ENCODE measurements at regions not wholly inside any gene's neighbourhood (a gene's known extent, or its start where the extent isn't known, plus 50 kb on each side); places are given as distances from the start of the nearest gene placed in this dataset.

GRCh38 chr11:116388146-116388545 is 384.6 kb downstream of the BUD13 start:
- no peak overlapping the region for H3K9ac ChIP-seq (ENCODE audit: low read length in 3 of 3)
- FAIRE-seq = no peak
- no peaks in the 10 kb centered on the region for H3K4me1 ChIP-seq (ENCODE audit: control insufficient read depth in 2 of 3, insufficient read depth in 2 of 3, low read depth in 1 of 3, low read length in 3 of 3)
- intact Hi-C loops (cut with DNase I) = no loop called here
- no peak for TF ChIP-seq CTCF (IDR thresholded peaks at IDR 0.05; ENCODE audit: borderline replicate concordance, extremely low read depth, insufficient read depth)
- H3K36me3 ChIP-seq (ENCODE audit: control insufficient read depth in 2 of 3, insufficient read depth in 3 of 3, low read length in 3 of 3) = no peaks in the 10 kb centered on the region
- no peak for DNase-seq
- no peaks in the 10 kb centered on the region for H3K9me3 ChIP-seq (ENCODE audit: control insufficient read depth in 2 of 3, insufficient read depth in 1 of 3, low read length in 3 of 3)
- no peak overlapping the region for H3K4me3 ChIP-seq (ENCODE audit: low read length in 3 of 3)
- no peak overlapping the region for H3K27ac ChIP-seq (ENCODE audit: low read depth in 2 of 2, low read length in 2 of 2)
- H3K27me3 ChIP-seq (ENCODE audit: control insufficient read depth, insufficient read depth, low read length) = no peaks in the 10 kb centered on the region

- TF ChIP-seq CTCF (IDR thresholded peaks at IDR 0.05; ENCODE audit: borderline replicate concordance, extremely low read depth, insufficient read depth) = no peak
- intact Hi-C loops (cut with DNase I) = no loop called here
- H3K4me3 ChIP-seq (ENCODE audit: low read length in 3 of 3) = no peak overlapping the region
- no peaks in the 10 kb centered on the region for H3K36me3 ChIP-seq (ENCODE audit: control insufficient read depth in 2 of 3, insufficient read depth in 3 of 3, low read length in 3 of 3)
- H3K27me3 ChIP-seq (ENCODE audit: control insufficient read depth, insufficient read depth, low read length) = no peaks in the 10 kb centered on the region
- H3K9ac ChIP-seq (ENCODE audit: low read length in 3 of 3) = no peak overlapping the region
- no peaks in the 10 kb centered on the region for H3K4me1 ChIP-seq (ENCODE audit: control insufficient read depth in 2 of 3, insufficient read depth in 2 of 3, low read depth in 1 of 3, low read length in 3 of 3)
- H3K9me3 ChIP-seq (ENCODE audit: control insufficient read depth in 2 of 3, insufficient read depth in 1 of 3, low read length in 3 of 3) = no peaks in the 10 kb centered on the region
- DNase-seq (no peak), FAIRE-seq (no peak)
- no peak overlapping the region for H3K27ac ChIP-seq (ENCODE audit: low read depth in 2 of 2, low read length in 2 of 2)
Observed at GRCh38 chr11:116387641-116388040, 385.1 kb downstream of the BUD13 start.

GRCh38 chr11:116386118-116386699 is 386.6 kb downstream of the BUD13 start:
- Histone ChIP-seq H3K4me1 (ENCODE audit: control insufficient read depth in 2 of 3, insufficient read depth in 2 of 3, low read depth in 1 of 3, low read length in 3 of 3) (no peaks in the 10 kb centered on the region), H3K9ac (ENCODE audit: low read length in 3 of 3) (no peak overlapping the region), H3K36me3 (ENCODE audit: control insufficient read depth in 2 of 3, insufficient read depth in 3 of 3, low read length in 3 of 3) (no peaks in the 10 kb centered on the region), H3K27ac (ENCODE audit: low read depth in 2 of 2, low read length in 2 of 2) (no peak overlapping the region), H3K4me3 (ENCODE audit: low read length in 3 of 3) (no peak overlapping the region), H3K9me3 (ENCODE audit: control insufficient read depth in 2 of 3, insufficient read depth in 1 of 3, low read length in 3 of 3) (no peaks in the 10 kb centered on the region), H3K27me3 (ENCODE audit: control insufficient read depth, insufficient read depth, low read length) (no peaks in the 10 kb centered on the region)
- intact Hi-C loops (cut with DNase I) = no loop called here
- TF ChIP-seq CTCF (IDR thresholded peaks at IDR 0.05; ENCODE audit: borderline replicate concordance, extremely low read depth, insufficient read depth) = no peak
- FAIRE-seq = no peak
- DNase-seq = no peak

DNA sequence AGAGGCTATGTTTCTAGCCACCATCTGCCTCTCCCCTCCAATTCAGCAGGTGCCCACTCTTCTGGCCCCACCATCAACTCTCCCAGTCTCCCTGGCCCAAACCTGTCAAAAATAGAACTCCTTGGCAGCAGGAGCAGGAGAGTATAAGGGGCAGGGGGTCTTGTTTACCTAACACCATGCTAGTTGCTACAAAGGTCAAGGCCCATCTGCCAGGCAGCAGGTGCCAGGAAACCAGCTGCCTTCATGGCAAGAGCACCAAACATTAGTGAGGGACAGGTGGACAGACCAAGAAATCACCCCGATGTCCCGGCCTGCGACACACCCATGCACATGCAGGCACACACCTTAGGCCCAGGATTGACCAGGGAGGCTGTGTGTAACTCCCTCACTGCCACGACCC is 387.9 kb downstream of the BUD13 start:
- no peaks in the 10 kb centered on the region for H3K27me3 ChIP-seq (ENCODE audit: control insufficient read depth, insufficient read depth, low read length)
- no peak for TF ChIP-seq CTCF (IDR thresholded peaks at IDR 0.05; ENCODE audit: borderline replicate concordance, extremely low read depth, insufficient read depth)

More for the DNA sequence above, 387.9 kb downstream of the BUD13 start:
- no peak overlapping the region for H3K9ac ChIP-seq (ENCODE audit: low read length in 3 of 3)
- no peaks in the 10 kb centered on the region for H3K4me1 ChIP-seq (ENCODE audit: control insufficient read depth in 2 of 3, insufficient read depth in 2 of 3, low read depth in 1 of 3, low read length in 3 of 3)
- DNase-seq (no peak), FAIRE-seq (no peak)
- H3K36me3 ChIP-seq (ENCODE audit: control insufficient read depth in 2 of 3, insufficient read depth in 3 of 3, low read length in 3 of 3) = no peaks in the 10 kb centered on the region
- H3K9me3 ChIP-seq (ENCODE audit: control insufficient read depth in 2 of 3, insufficient read depth in 1 of 3, low read length in 3 of 3) = no peaks in the 10 kb centered on the region
- H3K27ac ChIP-seq (ENCODE audit: low read depth in 2 of 2, low read length in 2 of 2) = no peak overlapping the region
- no peak overlapping the region for H3K4me3 ChIP-seq (ENCODE audit: low read length in 3 of 3)
- intact Hi-C loops (cut with DNase I) = no loop called here
